D721Med (cell line): ENCODE measurements at regions not wholly inside any gene's neighbourhood (a gene's known extent, or its start where the extent isn't known, plus 50 kb on each side); places are given as distances from the start of the nearest gene placed in this dataset.

ENCODE experiments used
- DNase-seq: peaks from one replicate; pipeline ENCODE4 v3.0.0; 2011; ENCODE audit warnings: low spot score; ENCODE audit not compliant: insufficient read length
- FAIRE-seq: peaks from 2 replicates; lab custom pipeline; 2011; peaks lifted over from hg19 to GRCh38; lab: Jason Lieb, UNC
- CTCF ChIP-seq: IDR thresholded peaks from 2 replicates; pipeline ENCODE4 v1.5.1; 2012; ENCODE audit warnings: mild to moderate bottlenecking, control low read depth; ENCODE audit not compliant: insufficient read depth; ENCODE audit errors: missing control alignments

GRCh38 chr13:86569119-86569518 is 769.9 kb upstream of the SLITRK6 start:
- FAIRE-seq (no peak), DNase-seq (no peak)
- TF ChIP-seq CTCF: no peak

GRCh38 chr13:86569974-86570373 is 770.8 kb upstream of the SLITRK6 start:
- FAIRE-seq: no peak
- no peak for TF ChIP-seq CTCF
- DNase-seq: no peak

GRCh38 chr13:86572115-86572514 is 772.9 kb upstream of the SLITRK6 start:
- no peak for FAIRE-seq
- TF ChIP-seq CTCF: no peak
- no peak for DNase-seq

- no peak for TF ChIP-seq CTCF
- DNase-seq (no peak), FAIRE-seq (peak; percentile 94)
Measured at GRCh38 chr13:86579662-86580061, 780.4 kb upstream of the SLITRK6 start.

GRCh38 chr13:86581706-86582105 is 782.5 kb upstream of the SLITRK6 start:
- no peak for TF ChIP-seq CTCF
- DNase-seq: no peak

GRCh38 chr13:86584301-86584700 is 785.1 kb upstream of the SLITRK6 start:
- FAIRE-seq (no peak), DNase-seq (no peak)
- no peak for TF ChIP-seq CTCF

More at GRCh38 chr13:86581706-86582105, 782.5 kb upstream of the SLITRK6 start:
- no peak for FAIRE-seq

GRCh38 chr13:86585835-86586234 is 786.6 kb upstream of the SLITRK6 start:
- no peak for TF ChIP-seq CTCF
- no peak for DNase-seq
- no peak for FAIRE-seq
